KG1 (cell line): ENCODE measurements at regions not wholly inside any gene's neighbourhood (a gene's known extent, or its start where the extent isn't known, plus 50 kb on each side); places are given as distances from the start of the nearest gene placed in this dataset.

Experiments
- DNase-seq: peaks from one replicate; lab custom pipeline; 2025; lab: John Stamatoyannopoulos, UW

- no peak for DNase-seq
Observed at GRCh38 chrX:122777766-122778165, 406.3 kb upstream of the GRIA3 start.

- no peak for DNase-seq
Observed at GRCh38 chrX:122783918-122784317, 400.2 kb upstream of the GRIA3 start.

- no peak for DNase-seq
Observed at GRCh38 chrX:122787231-122787630, 396.8 kb upstream of the GRIA3 start.

- DNase-seq, result no peak
Observed at GRCh38 chrX:122788216-122788615, 395.9 kb upstream of the GRIA3 start.

- DNase-seq, result no peak
Observed at GRCh38 chrX:122790376-122791095, 393.5 kb upstream of the GRIA3 start.

- no peak for DNase-seq
Observed at GRCh38 chrX:122813876-122814275, 370.2 kb upstream of the GRIA3 start.

GRCh38 chrX:122816288-122816687 lies 367.8 kb upstream of the GRIA3 start:
- no peak for DNase-seq

GRCh38 chrX:122817321-122817955 lies 366.6 kb upstream of the GRIA3 start:
- no peak for DNase-seq

GRCh38 chrX:122818068-122818467 lies 366.0 kb upstream of the GRIA3 start:
- DNase-seq, result no peak

GRCh38 chrX:122833230-122833629 lies 350.8 kb upstream of the GRIA3 start:
- DNase-seq, result no peak

GRCh38 chrX:122835886-122836285 lies 348.2 kb upstream of the GRIA3 start:
- no peak for DNase-seq

GRCh38 chrX:122850326-122850725 lies 333.8 kb upstream of the GRIA3 start:
- DNase-seq, result no peak

GRCh38 chrX:122856205-122856604 lies 327.9 kb upstream of the GRIA3 start:
- no peak for DNase-seq

GRCh38 chrX:122857734-122858133 lies 326.3 kb upstream of the GRIA3 start:
- no peak for DNase-seq

- DNase-seq, result no peak
Observed at GRCh38 chrX:122863067-122863466, 321.0 kb upstream of the GRIA3 start.

- DNase-seq, result no peak
Observed at GRCh38 chrX:122866532-122866931, 317.5 kb upstream of the GRIA3 start.

- DNase-seq, result no peak
Observed at GRCh38 chrX:122868631-122869030, 315.4 kb upstream of the GRIA3 start.

- no peak for DNase-seq
Observed at GRCh38 chrX:122869171-122869570, 314.9 kb upstream of the GRIA3 start.

GRCh38 chrX:122878269-122878668 lies 305.8 kb upstream of the GRIA3 start:
- no peak for DNase-seq

GRCh38 chrX:122880952-122881351 lies 303.1 kb upstream of the GRIA3 start:
- DNase-seq, result no peak

- DNase-seq, result no peak
Observed at GRCh38 chrX:122890729-122891128, 293.3 kb upstream of the GRIA3 start.

- no peak for DNase-seq
Observed at GRCh38 chrX:122906726-122907125, 277.4 kb upstream of the GRIA3 start.

GRCh38 chrX:122907375-122907774 lies 276.7 kb upstream of the GRIA3 start:
- no peak for DNase-seq

- DNase-seq, result no peak
Observed at GRCh38 chrX:122910697-122911096, 273.4 kb upstream of the GRIA3 start.
